Ovary (tissue), 7 donors: ENCODE measurements at regions not wholly inside any gene's neighbourhood (a gene's known extent, or its start where the extent isn't known, plus 50 kb on each side); places are given as distances from the start of the nearest gene placed in this dataset.

Experiments
- DNase-seq, 5 donors: peaks; one replicate each; pipeline ENCODE4 v3.0.0-alpha.2; 2019 to 2020
- H3K27ac ChIP-seq, 2 donors: fragments of 200-600 bp; one replicate each; pipeline versions ENCODE4 v1.5.1 to v1.8.0; 2019 to 2022
- H3K27me3 ChIP-seq: fragments of 200-600 bp; one replicate; pipeline ENCODE4 v1.8.0; 2022
- H3K36me3 ChIP-seq: fragments of 200-600 bp; sonication (generic); one replicate; pipeline ENCODE4 v1.5.1; 2019
- H3K4me1 ChIP-seq: one replicate; pipeline ENCODE4 v1.8.1; 2013; ENCODE audit warnings: mild to moderate bottlenecking, moderate library complexity; ENCODE audit not compliant: insufficient read depth
- H3K4me3 ChIP-seq: fragments of 200-600 bp; sonication (generic); one replicate; pipeline ENCODE4 v1.5.1; 2017
- H3K9me3 ChIP-seq, 2 donors: fragments of 200-600 bp in 1 of 2; sonication (generic) in 1 of 2; one replicate each; pipeline versions ENCODE4 v1.5.1 to v1.8.1; 2013 to 2019; ENCODE audit warnings: mild to moderate bottlenecking in 1 of 2, moderate library complexity in 1 of 2
- CTCF ChIP-seq, 3 donors: fragments of 450-650 bp in 2 of 3; fragments of 200-600 bp in 1 of 3; IDR thresholded peaks; one replicate each; pipeline versions ENCODE4 v1.5.1 to v1.8.0; 2016 to 2022; ENCODE audit warnings: antibody characterized with exemption in 3 of 3, mild to moderate bottlenecking in 1 of 3
- EP300 ChIP-seq: sonication (generic); formaldehyde crosslinking; IDR thresholded peaks from one replicate; pipeline ENCODE4 v1.6.1; 2017; ENCODE audit warnings: antibody characterized with exemption
- POLR2A ChIP-seq: fragments of 450-650 bp; IDR thresholded peaks from one replicate; pipeline ENCODE4 v1.6.1; 2017; ENCODE audit warnings: antibody characterized with exemption, mild to moderate bottlenecking, moderate library complexity
- WGBS, 3 donors: extraction: QIAGEN DNeasy Blood & Tissue Kit in 1 of 3; methylation state at CpG; one replicate each; pipeline versions ENCODE4 v1.1.5 to v1.1.7; 2013 to 2017; 5-methylcytosine and 5-hydroxymethylcytosine counted together
- intact Hi-C, 4 donors: fragments of 100-400 bp; cut with DNase I; formaldehyde crosslinking; loops; one replicate each; pipeline versions ENCODE4 v1.11.0 to v1.15.1; 2022 to 2023
- donor health status: DM: no; HTN: no; CAD: no; lungs with moderate emphysema.
- donor health status: DM: no; HTN: no; CAD: no.
- donor health status: Bipolar disorder and iron deficiency.
- donor health status: DM: no; HTN: no; CAD: no.
- donor health status: DM: yes; HTN: yes; CAD: no.

- intact Hi-C loops, result no loop called here
- TF ChIP-seq CTCF (IDR thresholded peaks at IDR 0.05), result no peak
- no peak for TF ChIP-seq EP300
- TF ChIP-seq POLR2A, result no peak
- no peaks in the 10 kb centered on the region for H3K9me3 ChIP-seq
- no peak for DNase-seq
- no peak overlapping the region for H3K27ac ChIP-seq
- 22 to 38% (median 26%) methylated on average over 3 of the region's 3 CpGs for WGBS, 3 donors
- H3K4me3 ChIP-seq, result no peak overlapping the region
- H3K4me1 ChIP-seq, result no peaks in the 10 kb centered on the region
- no peaks in the 10 kb centered on the region for H3K27me3 ChIP-seq
- H3K36me3 ChIP-seq, result no peaks in the 10 kb centered on the region
Observed at GRCh38 chr1:188669728-188670382, 1807.8 kb downstream of the BRINP3 start.

- WGBS, 3 donors, result 90 to 94% (median 90%) methylated on average over 2 of the region's 2 CpGs
- DNase-seq, result no peak
- no peak overlapping the region for H3K4me3 ChIP-seq
- intact Hi-C loops, result no loop called here
- H3K36me3 ChIP-seq, result no peaks in the 10 kb centered on the region
- H3K4me1 ChIP-seq, result no peaks in the 10 kb centered on the region
- H3K27me3 ChIP-seq, result no peaks in the 10 kb centered on the region
- no peak overlapping the region for H3K27ac ChIP-seq
- H3K9me3 ChIP-seq, result no peaks in the 10 kb centered on the region
- TF ChIP-seq POLR2A (no peak), EP300 (no peak), CTCF (IDR thresholded peaks at IDR 0.05) (no peak)
Observed at GRCh38 chr1:188670837-188671236, 1806.8 kb downstream of the BRINP3 start.

DNA sequence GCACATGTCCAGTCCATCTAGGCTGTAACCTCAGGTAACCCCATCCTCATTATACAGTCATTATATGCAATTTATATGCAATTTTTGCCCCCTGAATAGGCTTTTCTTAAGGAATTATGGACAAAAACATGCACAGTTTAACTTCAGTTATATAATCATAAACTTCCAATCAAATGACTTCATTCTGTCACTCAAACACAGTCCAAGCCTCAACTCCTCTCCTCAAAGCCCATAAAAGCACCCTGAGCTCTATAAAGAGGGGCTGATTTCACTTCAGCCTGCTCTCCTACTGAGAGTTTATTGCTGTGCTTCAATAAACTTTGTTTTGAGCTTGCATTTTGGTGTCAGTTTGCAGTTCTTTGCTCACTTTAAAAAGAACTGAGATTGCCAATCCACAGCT is 1805.5 kb downstream of the BRINP3 start:
- intact Hi-C loops, result no loop called here
- H3K9me3 ChIP-seq, result no peaks in the 10 kb centered on the region
- no peak for DNase-seq
- H3K27ac ChIP-seq, result no peak overlapping the region
- no peaks in the 10 kb centered on the region for H3K36me3 ChIP-seq
- no peak overlapping the region for H3K4me3 ChIP-seq
- H3K4me1 ChIP-seq, result no peaks in the 10 kb centered on the region
- TF ChIP-seq CTCF (IDR thresholded peaks at IDR 0.05), result no peak
- no peak for TF ChIP-seq POLR2A
- no peak for TF ChIP-seq EP300
- no peaks in the 10 kb centered on the region for H3K27me3 ChIP-seq

DNA sequence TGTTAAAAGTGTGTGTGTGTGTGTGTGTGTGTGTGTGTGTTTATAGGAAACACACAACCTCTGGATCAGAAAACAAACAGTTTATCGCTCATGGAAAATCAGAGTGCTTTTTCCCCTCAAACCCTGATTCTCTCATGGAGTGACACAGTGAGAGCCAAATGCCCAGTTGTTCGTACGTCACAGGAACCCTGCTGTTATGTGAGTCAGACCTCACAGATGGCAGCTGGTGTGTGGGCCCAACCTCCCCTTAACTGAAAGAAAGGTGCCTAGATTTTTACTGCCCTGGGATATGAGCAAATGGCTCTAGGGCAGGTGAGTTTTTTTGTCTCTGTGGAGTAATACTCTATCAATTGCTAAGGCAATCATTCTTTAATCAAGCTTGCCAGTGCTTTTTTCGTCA is 1788.1 kb downstream of the BRINP3 start:
- Histone ChIP-seq H3K27ac (no peak overlapping the region), H3K36me3 (no peaks in the 10 kb centered on the region), H3K4me1 (no peaks in the 10 kb centered on the region), H3K9me3 (no peaks in the 10 kb centered on the region), H3K27me3 (no peaks in the 10 kb centered on the region), H3K4me3 (no peak overlapping the region)
- WGBS, 3 donors, result 57 to 66% (median 64%) methylated on average over 4 of the region's 4 CpGs
- no peak for DNase-seq
- TF ChIP-seq CTCF (IDR thresholded peaks at IDR 0.05) (no peak), POLR2A (no peak), EP300 (no peak)
- intact Hi-C loops, result no loop called here
